GM12865 (cell line): ENCODE measurements at regions not wholly inside any gene's neighbourhood (a gene's known extent, or its start where the extent isn't known, plus 50 kb on each side); places are given as distances from the start of the nearest gene placed in this dataset.

Experiments
- DNase-seq: peaks from one replicate; pipeline ENCODE4 v3.0.0; 2010; ENCODE audit warnings: low read depth
- H3K4me3 ChIP-seq: 2 replicates; pipeline ENCODE4 v1.5.1; 2011; ENCODE audit warnings: mild to moderate bottlenecking, low read depth, low read length, control low read depth
- CTCF ChIP-seq: IDR thresholded peaks from 2 replicates; pipeline ENCODE4 v1.5.1; 2011; ENCODE audit warnings: low read length, control low read depth, low read depth, inconsistent platforms; ENCODE audit not compliant: insufficient read depth; ENCODE audit errors: missing control alignments

- no peak overlapping the region for H3K4me3 ChIP-seq
- no peak for TF ChIP-seq CTCF
- DNase-seq: no peak
Observed at GRCh38 chr6:14283600-14284235, 166.1 kb downstream of the CD83 start.

GRCh38 chr6:14284969-14285590 is 167.5 kb downstream of the CD83 start:
- no peak for TF ChIP-seq CTCF
- no peak overlapping the region for H3K4me3 ChIP-seq
- DNase-seq: no peak

GRCh38 chr6:14286144-14286543 is 168.6 kb downstream of the CD83 start:
- DNase-seq: no peak
- TF ChIP-seq CTCF: no peak
- no peak overlapping the region for H3K4me3 ChIP-seq

- H3K4me3 ChIP-seq: no peak overlapping the region
- DNase-seq: no peak
- no peak for TF ChIP-seq CTCF
Observed at GRCh38 chr6:14286634-14287428, 169.3 kb downstream of the CD83 start.

GRCh38 chr6:14287707-14288106 is 170.1 kb downstream of the CD83 start:
- no peak overlapping the region for H3K4me3 ChIP-seq
- no peak for TF ChIP-seq CTCF
- DNase-seq: no peak

GRCh38 chr6:14288910-14289309 is 171.3 kb downstream of the CD83 start:
- no peak for DNase-seq
- no peak for TF ChIP-seq CTCF
- H3K4me3 ChIP-seq: no peak overlapping the region
